Heart left ventricle (tissue), 13 donors: ENCODE measurements at regions not wholly inside any gene's neighbourhood (a gene's known extent, or its start where the extent isn't known, plus 50 kb on each side); places are given as distances from the start of the nearest gene placed in this dataset.

Experiments used
- POLR2A ChIP-seq, 2 donors: fragments of 450-650 bp; IDR thresholded peaks; one replicate each; pipeline ENCODE4 v1.6.1; 2017; ENCODE audit warnings: antibody characterized with exemption in 2 of 2, mild to moderate bottlenecking in 2 of 2, moderate library complexity in 2 of 2
- TF ChIP-seq, protein P1 (sequence below), 12 donors: fragments of 200-600 bp; sonication (generic) in 4 of 12; IDR thresholded peaks; one replicate each; pipeline versions ENCODE4 v1.5.0 to v1.8.0; 2018 to 2022; ENCODE audit warnings: antibody characterized with exemption in 12 of 12, mild to moderate bottlenecking in 5 of 12
- donor health status: ischemic (EF 13 %, LVEDD 7.1; RV severe dilation, severe dysfunction).
- donor health status: DM: no; HTN: yes; CAD: no.
- donor health status: DM: no; HTN: no; CAD: no.
- donor health status: ischemic (EF 25% LVEDD 6.9; RV normal size, moderate dysfunction).
- donor health status: ischemic (EF 25% LVEDD 5.7; RV mildly dilated, moderate dysfunction).
- donor health status: ischemic (EF 35%, LVEDD 5.7; RV mildly dilated, moderate dysfunction).
- donor health status: nonischemic (EF 11% LVEDD 7.7; RV severe dilation, severe dysfunction).
- donor health status: DM: yes; HTN: yes; CAD: no.
- donor health status: PGD.
- donor health status: ischemic (EF 29% LVEDD 5.4; RV normal size, mild dysfunction).
- donor health status: nonischemic (EF 23%, LVEDD 6.1; RV moderate dilation, normal function).

DNA sequence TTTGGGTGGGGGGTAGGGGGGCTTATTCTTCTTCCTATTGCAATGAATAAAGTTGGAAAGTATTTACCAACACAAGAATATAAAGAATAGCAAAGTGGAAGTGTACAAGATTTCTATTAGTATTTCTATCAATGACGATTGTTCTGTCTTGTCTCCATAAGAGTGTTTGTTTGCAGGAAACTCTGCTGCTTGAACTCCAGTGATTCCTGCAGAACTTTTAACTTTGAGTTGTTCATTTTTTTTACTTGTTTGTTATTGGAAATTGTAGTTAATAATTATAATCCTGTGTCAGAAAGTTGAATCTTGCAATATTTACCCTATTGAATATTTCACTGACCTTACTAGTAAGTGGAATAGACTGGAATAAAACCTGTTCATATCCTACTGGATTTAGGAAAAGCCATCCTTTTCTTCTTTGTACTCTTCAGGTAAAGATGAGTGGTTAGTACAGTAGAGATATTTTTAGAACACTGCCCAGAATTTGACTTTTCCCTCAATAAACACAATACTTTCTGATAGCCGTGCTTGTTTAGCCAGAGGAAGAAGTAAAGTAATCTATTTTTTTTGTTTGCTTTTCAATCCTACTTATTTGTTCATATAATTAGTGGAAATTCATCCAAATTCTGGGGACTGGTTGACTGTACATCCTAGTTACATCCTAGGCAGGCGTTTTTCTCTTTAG is 340.4 kb downstream of the TENT4A start:
- TF ChIP-seq, protein P1, sequence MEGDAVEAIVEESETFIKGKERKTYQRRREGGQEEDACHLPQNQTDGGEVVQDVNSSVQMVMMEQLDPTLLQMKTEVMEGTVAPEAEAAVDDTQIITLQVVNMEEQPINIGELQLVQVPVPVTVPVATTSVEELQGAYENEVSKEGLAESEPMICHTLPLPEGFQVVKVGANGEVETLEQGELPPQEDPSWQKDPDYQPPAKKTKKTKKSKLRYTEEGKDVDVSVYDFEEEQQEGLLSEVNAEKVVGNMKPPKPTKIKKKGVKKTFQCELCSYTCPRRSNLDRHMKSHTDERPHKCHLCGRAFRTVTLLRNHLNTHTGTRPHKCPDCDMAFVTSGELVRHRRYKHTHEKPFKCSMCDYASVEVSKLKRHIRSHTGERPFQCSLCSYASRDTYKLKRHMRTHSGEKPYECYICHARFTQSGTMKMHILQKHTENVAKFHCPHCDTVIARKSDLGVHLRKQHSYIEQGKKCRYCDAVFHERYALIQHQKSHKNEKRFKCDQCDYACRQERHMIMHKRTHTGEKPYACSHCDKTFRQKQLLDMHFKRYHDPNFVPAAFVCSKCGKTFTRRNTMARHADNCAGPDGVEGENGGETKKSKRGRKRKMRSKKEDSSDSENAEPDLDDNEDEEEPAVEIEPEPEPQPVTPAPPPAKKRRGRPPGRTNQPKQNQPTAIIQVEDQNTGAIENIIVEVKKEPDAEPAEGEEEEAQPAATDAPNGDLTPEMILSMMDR (IDR thresholded peaks at IDR 0.05): no peak
- no peak for TF ChIP-seq POLR2A (IDR thresholded peaks at IDR 0.05)
